ENCODE measurements at regions not wholly inside any gene's neighbourhood (a gene's known extent, or its start where the extent isn't known, plus 50 kb on each side); places are given as distances from the start of the nearest gene placed in this dataset.

DNA sequence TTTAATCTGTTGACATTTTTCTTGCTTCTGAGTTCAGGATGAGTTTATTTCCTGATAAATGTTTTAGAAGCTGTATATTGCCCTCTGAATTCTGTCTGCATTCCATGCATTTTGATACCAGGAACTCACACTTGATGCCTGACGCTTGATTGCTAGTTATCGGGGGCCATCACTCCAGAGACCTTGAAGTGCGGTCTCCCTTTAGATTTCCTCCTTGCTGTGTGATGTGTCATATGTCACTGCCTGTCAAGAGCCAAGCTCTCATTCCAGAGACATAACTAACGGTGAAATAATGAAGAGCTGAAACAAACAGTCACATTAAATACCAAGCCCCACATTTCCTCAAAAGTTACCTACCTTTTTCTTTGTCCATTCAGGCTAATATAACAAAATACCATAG, 155.5 kb downstream of the TNFSF13B start (continued):
- no peak for TF ChIP-seq TCF12 (IDR thresholded peaks at IDR 0.05)
- no peak for TF ChIP-seq TCF12 (CRISPR knock-in tag; IDR thresholded peaks at IDR 0.05)
- TF ChIP-seq ZNF841 (CRISPR knock-in tag; IDR thresholded peaks at IDR 0.05; ENCODE audit: borderline replicate concordance) = no peak
- TF ChIP-seq ZNF781 (CRISPR knock-in tag; IDR thresholded peaks at IDR 0.05; ENCODE audit: borderline replicate concordance, not compliant biosample characterization) = no peak
- TF ChIP-seq HIVEP1 (CRISPR knock-in tag; IDR thresholded peaks at IDR 0.05) = no peak
- TF ChIP-seq, protein P1, sequence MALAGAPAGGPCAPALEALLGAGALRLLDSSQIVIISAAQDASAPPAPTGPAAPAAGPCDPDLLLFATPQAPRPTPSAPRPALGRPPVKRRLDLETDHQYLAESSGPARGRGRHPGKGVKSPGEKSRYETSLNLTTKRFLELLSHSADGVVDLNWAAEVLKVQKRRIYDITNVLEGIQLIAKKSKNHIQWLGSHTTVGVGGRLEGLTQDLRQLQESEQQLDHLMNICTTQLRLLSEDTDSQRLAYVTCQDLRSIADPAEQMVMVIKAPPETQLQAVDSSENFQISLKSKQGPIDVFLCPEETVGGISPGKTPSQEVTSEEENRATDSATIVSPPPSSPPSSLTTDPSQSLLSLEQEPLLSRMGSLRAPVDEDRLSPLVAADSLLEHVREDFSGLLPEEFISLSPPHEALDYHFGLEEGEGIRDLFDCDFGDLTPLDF (CRISPR knock-in tag; IDR thresholded peaks at IDR 0.05) = no peak
- TF ChIP-seq CBFB (CRISPR knock-in tag; IDR thresholded peaks at IDR 0.05) = no peak

DNA sequence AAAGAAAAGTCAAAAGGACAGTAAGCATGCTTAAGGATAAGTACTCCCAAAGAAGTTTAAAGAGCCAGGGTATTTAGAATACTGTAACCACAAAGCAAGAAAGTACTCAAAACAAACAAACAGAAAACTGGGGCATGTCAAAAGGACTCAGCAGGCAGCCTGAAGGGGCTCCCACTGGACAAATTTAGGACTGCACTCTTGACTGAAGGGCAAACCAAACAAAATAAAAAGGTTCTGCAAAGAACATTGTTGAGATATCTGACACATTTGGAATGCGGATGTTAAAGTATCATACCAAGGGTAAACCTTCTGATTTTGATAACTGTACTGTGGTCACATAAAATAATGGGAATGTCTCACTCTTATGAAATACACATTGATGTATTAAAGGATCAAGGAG, 157.4 kb downstream of the TNFSF13B start:
- no peak overlapping the region for H3K4me3 ChIP-seq (replicated peaks in 1 of 3; ENCODE audit: insufficient read depth in 1 of 3, low read depth in 2 of 3, low read length in 3 of 3)
- 87% methylated on average over 1 of the region's 1 CpG for WGBS (ENCODE audit: low lambda C conversion rate)

More for the DNA sequence above, 157.4 kb downstream of the TNFSF13B start:
- BruUV-seq (replicated peaks) = no TSS peak
- no peak for TF ChIP-seq ZNF225 (CRISPR knock-in tag; IDR thresholded peaks at IDR 0.05)
- no peak for TF ChIP-seq ZSCAN22 (CRISPR knock-in tag; IDR thresholded peaks at IDR 0.05)
- Histone ChIP-seq H3K9me3 (ENCODE audit: low read length) (no peaks in the 10 kb centered on the region), H3K36me3 (replicated peaks in 1 of 2; ENCODE audit: control insufficient read depth in 1 of 2, insufficient read depth in 2 of 2, low read length in 2 of 2) (no peaks in the 10 kb centered on the region), H3K79me2 (ENCODE audit: insufficient read depth, low read length) (no peaks in the 10 kb centered on the region), H3K27ac (ENCODE audit: extremely low read length, insufficient read depth, low read length) (no peak overlapping the region), H3K9ac (ENCODE audit: insufficient read depth, low read depth, low read length) (no peak overlapping the region), H3K4me1 (ENCODE audit: insufficient read depth, low read length) (no peaks in the 10 kb centered on the region), H2AFZ (ENCODE audit: low read length) (no peak overlapping the region), H4K20me1 (ENCODE audit: insufficient read depth, low read length) (no peaks in the 10 kb centered on the region), H3K27me3 (ENCODE audit: control insufficient read depth in 1 of 2, insufficient read depth in 2 of 2, low read length in 2 of 2) (no peaks in the 10 kb centered on the region), H3K4me2 (ENCODE audit: low read depth, low read length) (no peak overlapping the region)
- FAIRE-seq (no peak), ATAC-seq (no peak), DNase-seq (ENCODE audit: low spot score) (no peak)
- in situ Hi-C loops (cut with HindIII; ENCODE audit: extremely low pct_ligation_motif_present, low pct_unique_long_range_greater_than_20kb) (no loop called here), intact Hi-C loops (cut with micrococcal nuclease; ENCODE audit: unreplicated experiment) (no loop called here)
- POLR2A ChIA-PET = no interaction called here
- CTCF ChIA-PET (ENCODE audit: low intra/inter-chr PET ratio, low total read pairs) = no interaction called here
